Epidermal melanocyte (primary cell): ENCODE measurements at regions not wholly inside any gene's neighbourhood (a gene's known extent, or its start where the extent isn't known, plus 50 kb on each side); places are given as distances from the start of the nearest gene placed in this dataset.

ENCODE experiments used
- DNase-seq: peaks from one replicate; pipeline ENCODE4 v3.0.0; 2011; ENCODE audit warnings: low spot score; ENCODE audit not compliant: insufficient read length

DNA sequence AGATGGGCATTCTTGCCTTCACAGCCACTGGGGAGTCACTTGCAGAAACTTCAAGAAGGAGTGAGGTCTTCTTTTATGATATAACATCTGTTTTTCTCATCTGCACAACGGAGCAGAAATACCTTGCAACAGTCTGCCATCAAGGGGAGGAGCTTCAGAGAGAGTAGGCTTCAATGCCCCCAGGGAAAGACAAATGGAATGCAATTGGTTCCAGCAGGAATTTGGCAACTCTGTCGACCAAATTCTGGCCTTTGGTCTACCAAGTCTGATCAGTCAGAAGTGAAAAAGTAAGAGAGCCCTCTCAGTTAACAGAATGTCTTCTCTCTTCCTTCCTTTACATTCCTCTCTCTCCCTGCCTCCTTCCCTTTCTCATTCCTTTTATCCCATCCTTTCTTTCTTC lies 229.3 kb downstream of the IDS start:
- no peak for DNase-seq

DNA sequence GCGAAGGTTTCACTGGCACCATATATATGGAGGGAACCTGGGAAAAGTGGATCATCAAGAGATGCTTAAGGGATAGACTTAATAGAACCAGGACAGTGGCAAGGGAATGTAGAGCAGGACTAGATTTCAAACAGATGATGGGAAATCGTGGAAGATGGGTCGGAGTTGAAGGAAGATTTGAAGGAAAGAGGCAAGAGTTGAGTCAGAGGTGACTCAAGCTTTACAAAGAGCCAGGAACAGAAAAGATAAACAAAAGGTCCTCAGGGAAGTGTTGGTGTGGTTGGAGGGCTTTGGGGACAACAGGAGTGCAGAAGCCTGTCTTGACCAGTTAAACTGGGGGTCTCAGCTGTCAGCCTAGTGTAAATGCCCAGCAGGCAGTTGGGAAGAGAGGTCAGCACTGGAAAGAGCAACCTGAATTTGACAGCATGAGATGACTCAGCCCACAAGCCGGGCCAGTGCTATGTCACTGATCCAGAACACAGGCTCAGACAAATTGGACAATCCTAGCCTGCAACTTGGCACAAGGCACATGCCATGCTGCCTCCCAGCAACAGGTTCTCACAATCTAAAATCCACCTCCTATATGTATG lies 230.5 kb downstream of the IDS start:
- no peak for DNase-seq

DNA sequence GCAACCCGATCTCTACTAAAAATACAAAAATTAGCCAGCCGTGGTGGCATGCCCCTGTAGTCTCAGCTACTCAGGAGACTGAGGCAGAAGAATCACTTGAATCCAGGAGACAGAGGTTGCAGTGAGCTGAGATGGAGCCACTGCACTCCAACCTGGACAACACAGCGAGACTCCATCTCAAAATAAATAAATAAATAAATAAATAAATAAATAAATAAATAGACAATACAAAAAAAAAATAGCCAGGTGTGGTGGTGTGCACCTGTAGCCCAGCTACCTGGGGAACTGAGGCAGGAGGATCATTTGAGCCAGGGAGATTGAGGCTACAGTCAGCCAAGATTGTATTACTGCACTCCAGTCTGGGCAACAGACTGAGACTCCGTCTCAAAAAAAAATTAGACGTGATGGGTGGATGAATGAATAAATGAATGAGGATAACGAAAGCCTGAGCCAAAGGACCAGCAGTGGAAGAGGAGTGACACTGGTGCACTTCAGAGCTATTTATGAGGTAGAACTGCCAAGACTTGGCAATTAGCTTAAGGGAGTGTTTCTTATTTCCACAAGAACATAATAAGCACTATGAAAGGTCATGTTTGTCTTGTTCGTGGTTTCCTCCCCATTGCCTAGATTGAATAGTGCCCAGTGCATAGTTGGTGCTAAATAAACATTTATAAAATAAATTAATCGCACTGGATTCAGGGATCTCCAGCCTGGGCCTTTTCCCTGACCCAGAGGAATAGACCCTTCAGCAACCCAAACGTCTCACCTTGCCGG lies 232.2 kb downstream of the IDS start:
- DNase-seq: no peak

DNA sequence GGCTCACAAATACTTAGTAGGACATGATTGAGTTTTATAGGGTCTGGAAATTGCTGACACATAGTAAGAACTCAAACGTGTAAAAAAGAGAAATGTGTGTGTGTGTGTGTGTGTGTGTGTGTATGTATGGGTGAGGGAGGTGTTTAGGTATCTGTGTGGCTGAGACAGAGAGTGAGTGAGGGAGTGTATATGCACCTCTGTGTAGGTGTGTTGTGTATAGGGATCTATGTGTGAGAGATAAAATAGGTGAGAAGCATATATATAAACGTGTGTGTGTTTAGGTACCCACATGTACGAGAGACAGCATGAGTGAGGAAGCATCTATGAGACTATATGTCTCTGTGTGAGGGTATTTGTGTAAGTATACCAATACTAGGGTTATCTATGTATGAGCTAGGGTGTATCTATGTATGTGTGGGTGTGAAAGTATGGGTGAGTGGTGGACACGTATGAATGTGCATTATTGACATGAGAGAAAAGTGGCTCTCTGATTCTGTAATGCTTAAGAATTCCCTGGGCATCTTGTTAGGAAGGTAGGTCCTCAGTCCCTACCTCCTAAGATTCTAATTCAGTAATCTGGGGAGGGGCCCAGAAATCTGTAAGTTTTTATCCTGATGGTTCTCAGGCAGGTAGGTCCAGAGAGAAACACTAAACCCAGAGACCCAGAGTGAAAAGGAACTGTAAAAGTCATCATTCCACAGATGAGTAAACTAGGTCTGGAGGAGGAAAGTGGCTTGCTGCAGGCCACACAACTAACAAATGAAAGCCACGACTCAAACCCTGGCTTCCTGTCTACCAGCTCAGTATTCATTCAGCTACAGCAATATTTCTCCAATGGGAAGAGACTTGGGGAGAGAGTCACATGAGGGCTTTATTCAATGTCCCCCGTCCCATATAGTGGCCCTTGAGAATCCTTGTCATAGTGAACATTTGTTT lies 237.0 kb downstream of the IDS start:
- no peak for DNase-seq

DNA sequence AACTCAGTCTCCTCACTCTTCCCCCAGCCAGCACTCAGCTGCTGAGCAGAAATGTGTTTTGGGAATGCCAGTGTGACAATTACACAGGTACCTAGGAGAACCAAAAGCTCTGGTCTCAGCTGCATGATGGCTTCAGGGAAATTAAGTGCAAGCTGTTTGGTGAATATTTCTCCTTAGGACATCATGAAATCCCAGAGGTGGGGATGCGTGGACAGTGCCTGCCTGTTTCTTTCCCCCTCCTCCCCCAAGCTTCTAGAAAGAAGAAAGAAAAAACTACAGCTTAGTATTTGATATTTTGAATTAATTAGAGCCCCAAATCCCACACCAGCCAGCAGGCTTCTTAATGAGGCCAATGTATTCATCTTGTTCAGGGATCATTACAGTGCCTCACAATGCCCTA lies 243.0 kb downstream of the IDS start:
- DNase-seq: no peak

DNA sequence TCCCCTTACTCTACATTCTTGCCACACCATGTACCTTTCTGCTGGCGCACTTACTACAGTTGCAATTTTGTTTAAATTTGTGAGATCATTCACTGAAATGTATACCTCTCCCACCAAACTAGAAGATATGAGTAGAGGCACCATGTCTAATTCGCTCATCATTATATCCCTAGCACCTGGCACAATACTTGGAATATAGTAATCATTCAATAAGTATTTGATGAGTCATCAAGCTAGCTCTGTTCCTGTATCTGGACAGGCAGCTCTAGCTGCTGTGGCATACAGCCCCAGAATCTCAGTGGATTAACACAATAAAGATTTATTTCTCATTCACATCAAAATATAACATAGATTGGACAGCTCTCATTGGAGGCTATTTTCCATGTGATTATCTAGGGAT lies 245.9 kb downstream of the IDS start:
- no peak for DNase-seq

DNA sequence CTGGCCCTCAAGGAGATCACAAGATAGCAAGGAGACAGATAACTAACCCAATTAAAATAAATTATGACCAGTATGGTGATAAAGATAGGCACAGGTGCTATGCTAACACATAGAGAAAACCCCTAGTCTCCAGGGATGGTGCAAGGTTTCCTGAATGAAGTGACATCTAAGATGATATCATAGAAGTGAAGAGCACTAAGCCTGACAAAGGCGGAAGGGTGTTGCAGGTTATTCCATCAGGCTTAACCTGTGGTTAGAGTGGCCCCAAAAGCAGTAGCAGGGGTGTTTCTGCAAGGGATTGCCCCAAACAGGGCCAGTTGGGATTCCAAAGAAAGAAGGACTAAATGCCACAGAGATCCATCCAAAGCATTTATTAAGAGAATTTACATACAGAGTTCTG lies 249.2 kb downstream of the IDS start:
- no peak for DNase-seq

DNA sequence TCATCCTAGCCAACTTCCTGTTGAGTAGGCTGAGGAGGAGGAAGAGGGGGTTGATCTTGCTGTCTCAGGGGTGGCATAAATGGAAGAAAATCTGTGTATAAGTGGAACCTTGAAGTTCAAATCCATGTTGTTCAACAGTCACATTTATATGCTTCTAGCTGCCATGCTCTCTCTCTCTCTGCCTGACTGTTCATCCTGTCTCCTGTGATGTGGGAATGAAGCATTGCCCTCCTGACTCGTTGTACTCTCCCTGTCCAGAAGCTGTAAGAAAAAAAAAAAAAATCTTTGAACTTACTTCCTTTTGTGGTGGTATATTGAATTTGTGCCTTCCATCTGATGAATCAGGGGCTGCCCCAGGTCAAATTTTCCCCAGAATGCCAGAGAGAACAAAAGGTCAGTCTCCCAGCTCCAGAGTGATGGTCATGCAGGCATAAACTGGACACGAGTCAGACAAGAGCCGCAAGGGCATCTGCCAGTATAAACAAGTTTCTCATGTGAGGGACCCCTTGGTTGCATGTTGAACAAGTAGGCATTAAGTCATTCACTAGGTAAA lies 257.0 kb downstream of the IDS start:
- no peak for DNase-seq

DNA sequence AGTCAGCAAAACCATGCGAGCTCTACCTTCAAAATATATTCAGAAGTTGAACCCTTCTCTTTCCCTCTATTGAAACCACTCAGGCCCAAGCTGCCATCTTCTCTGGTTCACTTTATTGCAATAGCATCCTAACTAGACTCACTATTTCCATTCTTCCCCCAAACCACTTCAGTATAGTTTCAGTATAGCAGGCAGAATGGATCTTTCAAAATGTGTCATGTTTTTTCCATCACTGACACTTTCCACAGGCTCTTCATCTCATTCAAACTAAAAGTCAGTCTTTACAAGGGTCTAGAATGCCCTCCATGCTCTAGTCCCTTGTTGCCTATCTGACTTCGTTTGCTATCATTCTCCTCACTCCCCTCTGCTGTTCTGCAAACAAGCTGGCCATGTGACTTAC lies 274.4 kb downstream of the IDS start:
- DNase-seq: no peak

DNA sequence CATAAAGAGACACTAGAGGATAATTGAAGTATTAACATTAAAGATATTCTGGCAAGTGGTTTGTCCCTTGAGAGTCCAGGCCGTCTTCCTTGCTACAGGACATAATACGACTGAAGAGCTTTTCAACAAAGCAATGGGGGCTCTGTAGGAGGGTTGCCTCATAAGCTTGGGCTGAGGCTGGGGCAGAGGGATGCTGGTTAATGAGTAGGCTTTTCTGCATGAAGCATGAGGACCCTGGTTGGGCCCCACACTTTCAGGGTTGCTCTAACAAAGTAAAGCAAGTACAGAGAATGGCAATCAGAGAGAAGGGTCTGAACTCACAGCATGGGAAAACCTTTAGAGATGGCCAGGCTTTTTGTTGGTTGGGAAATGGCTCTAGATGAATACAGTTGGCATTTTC lies 281.3 kb downstream of the IDS start:
- no peak for DNase-seq

DNA sequence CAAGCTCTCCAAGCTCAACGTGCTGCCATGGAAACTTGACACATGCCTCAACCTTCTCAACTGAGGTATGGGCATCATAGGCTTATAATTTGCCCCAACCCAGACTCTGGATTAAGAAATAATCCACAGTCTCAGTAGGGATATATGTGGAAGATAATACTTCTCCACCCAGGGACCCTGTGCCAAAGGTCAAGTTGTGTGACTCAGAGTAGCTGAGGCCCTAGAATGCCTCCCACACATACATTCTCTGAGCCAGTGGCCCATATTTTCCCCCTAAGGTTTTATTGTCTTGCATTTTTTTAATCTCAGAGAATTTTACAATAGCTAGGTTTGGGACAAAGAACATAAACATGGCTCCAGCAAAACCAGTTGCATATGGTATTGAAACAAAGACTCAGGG lies 283.1 kb downstream of the IDS start:
- no peak for DNase-seq

DNA sequence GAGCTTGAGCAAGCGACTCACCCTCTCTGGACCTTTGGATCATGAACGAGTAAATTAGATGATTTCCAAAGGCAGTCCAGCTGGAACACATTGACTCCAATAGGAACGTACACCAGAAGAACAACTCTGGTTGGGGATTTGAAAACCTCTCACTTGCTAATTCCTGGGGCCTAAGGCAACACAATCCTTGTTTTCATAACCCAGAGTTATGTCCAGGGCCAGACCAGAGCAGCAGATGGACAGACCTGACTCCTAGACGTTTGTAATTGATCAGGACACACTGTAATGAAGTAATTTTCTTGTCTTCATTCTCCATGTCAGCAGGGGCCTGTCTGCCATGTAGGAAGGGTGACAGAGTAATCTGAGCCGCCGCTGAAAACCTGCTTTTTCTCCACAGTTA lies 283.9 kb downstream of the IDS start:
- DNase-seq: no peak

DNA sequence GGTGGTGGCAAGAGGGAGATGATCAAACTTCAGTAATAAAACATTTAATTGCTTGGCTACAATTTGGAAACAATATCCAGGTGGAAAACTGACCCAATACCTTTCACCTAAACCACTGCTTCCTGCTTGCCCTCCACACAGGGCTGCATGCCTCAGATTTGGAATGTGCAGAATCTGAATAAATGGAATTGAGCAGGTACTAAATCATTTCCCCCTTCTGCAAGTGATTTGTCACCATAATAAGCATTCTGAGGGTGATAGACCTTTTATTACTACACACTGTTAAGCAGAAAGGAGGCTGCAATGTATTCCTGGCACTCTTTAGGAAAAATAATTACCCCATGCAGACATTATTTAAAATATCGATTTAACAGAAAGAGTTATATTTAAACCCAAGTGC lies 291.8 kb downstream of the IDS start:
- DNase-seq: no peak

DNA sequence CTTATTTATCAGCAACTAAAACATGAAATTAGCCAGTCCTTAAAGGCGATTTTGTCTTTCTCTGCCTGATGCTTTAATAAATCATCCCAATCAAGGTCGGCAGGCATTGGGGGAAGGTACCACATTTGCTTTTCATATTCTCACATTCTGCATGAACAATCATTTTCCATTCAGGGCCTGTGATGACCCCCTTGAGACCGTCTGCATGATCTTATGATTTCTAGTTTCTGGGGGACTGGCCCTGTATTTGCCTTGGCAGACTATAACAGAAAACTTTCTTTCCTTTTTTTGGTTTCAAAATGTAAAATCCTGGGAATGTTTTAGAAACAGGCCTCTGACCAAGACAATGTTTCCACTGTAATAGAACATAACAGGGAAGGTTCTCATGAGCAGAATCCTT lies 296.8 kb downstream of the IDS start:
- no peak for DNase-seq

DNA sequence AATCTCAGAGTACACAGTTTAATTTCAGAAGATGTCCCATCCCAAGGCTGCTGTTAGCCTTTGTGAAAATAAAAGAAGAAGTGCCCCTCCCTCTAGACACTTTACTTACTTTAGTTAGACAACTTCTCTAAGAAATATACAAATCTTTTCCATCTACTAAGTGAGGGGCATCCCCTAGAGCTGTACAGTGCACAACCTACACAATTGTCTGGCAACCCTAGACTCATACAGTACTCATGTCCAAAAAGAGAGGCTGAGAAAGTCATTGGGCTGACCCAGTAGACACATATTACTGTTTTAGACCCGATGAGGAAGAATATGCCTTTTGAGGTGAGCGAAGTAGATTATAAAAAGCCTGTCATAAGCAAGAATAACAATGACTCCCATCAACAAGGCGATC lies 297.6 kb downstream of the IDS start:
- no peak for DNase-seq

DNA sequence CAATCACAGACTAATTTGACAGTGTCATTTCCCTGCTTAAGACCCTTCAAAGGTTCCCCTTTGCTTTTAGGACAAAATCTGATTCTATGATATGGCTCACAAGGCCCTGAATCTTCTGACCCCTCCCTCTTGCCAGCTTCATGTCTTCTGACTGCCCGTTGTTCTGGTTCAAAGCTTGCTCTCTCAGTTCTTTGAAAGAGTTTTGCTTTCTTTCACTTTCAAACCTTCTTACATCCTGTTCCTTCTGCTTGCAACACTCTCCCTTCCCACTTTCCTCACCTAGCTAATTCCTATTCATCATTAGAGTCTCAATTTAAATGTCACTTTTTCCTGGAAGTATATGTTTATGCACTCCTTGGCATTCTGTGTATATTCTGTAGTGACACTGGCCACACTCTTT lies 299.2 kb downstream of the IDS start:
- no peak for DNase-seq

DNA sequence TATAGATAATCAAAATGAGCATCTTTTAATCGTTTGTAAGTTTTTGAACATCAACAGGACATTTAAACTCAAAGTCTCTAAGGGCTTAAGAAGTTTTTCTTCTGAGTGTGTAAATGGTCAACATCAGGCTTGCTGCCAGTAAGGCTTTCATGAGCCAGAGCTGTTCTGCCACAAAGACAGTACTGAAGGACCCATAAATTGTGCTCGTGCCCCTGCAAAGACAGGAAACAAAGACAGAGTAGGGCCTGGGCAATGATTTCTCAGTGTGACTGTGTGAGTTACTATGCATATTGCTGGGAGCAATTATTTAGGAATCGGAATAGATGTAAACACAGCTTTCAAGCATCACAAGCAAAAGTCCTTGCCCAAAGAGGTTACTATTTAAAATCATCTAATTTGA lies 300.0 kb downstream of the IDS start:
- no peak for DNase-seq

DNA sequence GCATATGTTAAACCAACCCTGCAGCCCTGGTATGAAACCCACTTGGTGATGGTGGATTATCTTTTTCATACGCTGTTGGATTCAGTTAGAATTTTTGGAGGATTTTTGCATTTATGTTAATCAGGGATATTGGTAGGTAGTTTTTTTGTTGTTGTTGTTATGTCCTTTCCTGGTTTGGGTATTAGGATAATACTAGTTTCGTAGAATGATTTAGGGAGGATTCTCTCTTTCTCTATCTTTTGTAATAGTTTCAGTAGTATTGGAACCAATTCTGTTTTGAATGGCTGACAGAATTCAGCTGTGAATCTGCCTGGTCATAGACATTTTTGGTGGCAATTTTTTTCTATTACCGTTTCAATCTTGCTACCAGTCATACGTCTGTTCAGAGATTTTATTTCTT lies 305.4 kb downstream of the IDS start:
- no peak for DNase-seq

DNA sequence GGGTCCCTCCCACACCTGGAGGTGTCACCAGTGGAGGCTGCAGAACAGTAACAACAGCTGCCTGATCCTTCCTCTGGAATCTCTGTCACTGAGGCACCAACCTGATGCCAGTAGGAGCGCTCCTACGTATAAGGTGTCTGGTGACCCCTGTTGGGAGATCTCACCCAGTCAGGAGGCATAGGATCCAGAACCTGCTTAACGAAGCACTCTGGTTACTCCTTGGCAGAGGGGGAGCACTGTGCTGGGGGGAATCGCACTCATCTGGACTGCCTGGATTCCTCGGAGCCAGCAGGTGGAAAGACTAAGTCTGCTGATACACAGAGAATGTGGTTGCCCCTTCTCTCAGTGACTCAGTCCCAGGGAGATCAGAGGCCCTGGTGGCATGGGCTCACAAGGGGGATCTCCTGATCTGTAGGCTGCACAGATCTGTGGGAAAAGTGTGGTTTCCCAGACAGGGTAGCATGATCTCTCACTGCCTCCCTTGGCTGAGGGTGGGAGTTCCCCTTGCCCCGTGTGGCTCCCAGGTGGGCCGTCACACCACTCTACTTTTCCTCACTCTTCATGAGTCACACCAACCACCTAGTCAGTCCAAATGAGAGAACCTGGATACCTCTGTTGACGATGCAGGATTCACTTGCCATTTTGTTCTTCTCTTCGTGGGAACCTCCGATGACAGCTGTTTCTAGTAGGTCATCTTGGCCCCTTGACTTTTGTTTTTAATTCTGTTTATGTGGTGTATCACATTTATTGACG lies 305.9 kb downstream of the IDS start:
- no peak for DNase-seq

DNA sequence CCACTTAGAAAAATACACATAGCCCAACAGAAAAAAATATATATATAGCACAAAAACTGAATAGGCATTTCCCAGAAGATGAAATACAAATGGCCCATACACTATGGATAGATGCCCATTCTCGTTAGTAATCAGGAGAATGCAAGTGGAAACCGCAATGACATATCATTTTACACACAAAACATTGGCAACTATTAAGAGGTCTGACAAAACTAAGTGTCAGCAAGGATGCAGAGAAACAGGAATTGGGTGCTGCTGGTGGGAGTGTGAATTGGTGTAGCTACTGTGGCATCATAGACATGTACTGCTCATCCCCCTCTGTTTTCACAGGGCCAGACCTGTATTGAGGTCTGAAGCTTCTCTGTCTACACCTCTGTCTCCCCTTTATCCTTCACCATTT lies 320.0 kb downstream of the IDS start:
- no peak for DNase-seq

DNA sequence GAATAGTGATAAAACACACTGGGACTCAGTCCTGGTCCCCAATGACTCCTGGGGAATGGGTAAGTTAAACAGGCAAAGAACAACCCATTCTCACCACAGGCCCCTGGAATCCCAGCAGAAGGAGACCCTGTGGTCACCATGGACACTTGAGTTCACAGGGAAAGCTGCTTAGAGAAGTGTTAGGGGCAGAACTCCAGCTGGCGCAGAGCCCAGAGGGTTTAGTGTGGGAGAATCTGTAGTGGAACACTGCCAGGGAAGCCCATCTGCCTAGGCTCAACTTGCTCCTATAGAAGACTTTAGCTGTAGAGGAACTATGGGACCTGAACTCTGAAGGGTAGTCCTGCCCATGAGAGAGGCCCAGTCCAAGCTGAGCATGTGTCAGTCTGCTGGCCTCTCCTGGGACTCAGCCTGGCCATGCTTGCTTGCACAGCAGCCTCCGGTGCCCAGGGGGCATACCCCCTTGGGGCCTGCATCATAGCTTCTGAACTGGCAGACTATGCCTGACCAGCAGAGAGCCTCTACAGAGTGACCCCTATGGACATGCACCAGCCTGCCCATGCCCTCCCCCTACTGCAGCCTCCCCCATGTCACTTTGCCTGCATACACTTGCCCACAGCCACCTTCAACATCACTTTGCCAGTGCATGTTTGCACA lies 343.5 kb downstream of the IDS start:
- no peak for DNase-seq
